Activated naive CD4-positive, alpha-beta T cell (primary cell): ENCODE measurements at regions not wholly inside any gene's neighbourhood (a gene's known extent, or its start where the extent isn't known, plus 50 kb on each side); places are given as distances from the start of the nearest gene placed in this dataset.

Source experiments
- DNase-seq, 4 experiments: peaks; one replicate each; lab custom pipeline; 2025; lab: John Stamatoyannopoulos, UW

- DNase-seq = no peak
Measured at GRCh38 chr6:90403489-90404381, 107.1 kb upstream of the BACH2 start.

- no peak for DNase-seq
Measured at GRCh38 chr6:90402831-90403192, 106.2 kb upstream of the BACH2 start.

- no peak for DNase-seq
Measured at GRCh38 chr6:90401933-90402830, 105.5 kb upstream of the BACH2 start.

- DNase-seq = no peak
Measured at GRCh38 chr6:90399970-90400369, 103.3 kb upstream of the BACH2 start.

- DNase-seq = peak; percentile 22 to 55 (median 34)
Measured at GRCh38 chr6:90397929-90398674, 101.5 kb upstream of the BACH2 start.

GRCh38 chr6:90397047-90397446, 100.4 kb upstream of the BACH2 start:
- DNase-seq = no peak

GRCh38 chr6:90393232-90393884, 96.7 kb upstream of the BACH2 start:
- DNase-seq = peak; percentile 13 to 55 (median 34)

- no peak for DNase-seq
Measured at GRCh38 chr6:90390379-90390778, 93.7 kb upstream of the BACH2 start.

- DNase-seq = no peak
Measured at GRCh38 chr6:90388395-90388794, 91.8 kb upstream of the BACH2 start.

GRCh38 chr6:90387826-90388225, 91.2 kb upstream of the BACH2 start:
- DNase-seq = no peak

- no peak for DNase-seq
Measured at GRCh38 chr6:90387383-90387775, 90.7 kb upstream of the BACH2 start.

GRCh38 chr6:90386399-90387382, 90.0 kb upstream of the BACH2 start:
- DNase-seq = no peak

- DNase-seq = no peak
Measured at GRCh38 chr6:90385759-90386313, 89.2 kb upstream of the BACH2 start.

- no peak for DNase-seq
Measured at GRCh38 chr6:90384720-90385119, 88.1 kb upstream of the BACH2 start.

GRCh38 chr6:90383196-90383822, 86.7 kb upstream of the BACH2 start:
- no peak for DNase-seq

GRCh38 chr6:90382760-90383159, 86.1 kb upstream of the BACH2 start:
- no peak for DNase-seq

- no peak for DNase-seq
Measured at GRCh38 chr6:90375681-90376439, 79.2 kb upstream of the BACH2 start.

- DNase-seq = no peak
Measured at GRCh38 chr6:90374201-90374600, 77.6 kb upstream of the BACH2 start.

GRCh38 chr6:90372885-90373284, 76.2 kb upstream of the BACH2 start:
- no peak for DNase-seq
